HEK293T (cell line): ENCODE measurements at regions not wholly inside any gene's neighbourhood (a gene's known extent, or its start where the extent isn't known, plus 50 kb on each side); places are given as distances from the start of the nearest gene placed in this dataset.

ENCODE experiments used
- CTCF ChIA-PET: fragments of 350-600 bp; formaldehyde crosslinking; extraction: SDS; loops from one replicate; lab custom pipeline; 2021; ENCODE audit warnings: antibody characterized with exemption, inconsistent platforms; lab: Yijun Ruan, JAX
- POLR2A ChIA-PET: fragments of 350-600 bp; formaldehyde crosslinking; extraction: SDS; loops from one replicate; lab custom pipeline; 2020; ENCODE audit warnings: antibody characterized with exemption, inconsistent platforms; lab: Yijun Ruan, JAX
- DNase-seq: peaks from one replicate; pipeline ENCODE4 v3.0.0; 2012; ENCODE audit warnings: mixed read lengths; ENCODE audit errors: extremely low spot score
- ARNT ChIP-seq: fragments of 450-650 bp; IDR thresholded peaks from 2 replicates; pipeline ENCODE4 v1.6.1; 2017; ENCODE audit warnings: mild to moderate bottlenecking
- BHLHE40 ChIP-seq: fragments of 450-650 bp; IDR thresholded peaks from 2 replicates; pipeline ENCODE4 v1.6.1; 2016; ENCODE audit warnings: mild to moderate bottlenecking, moderate library complexity, borderline replicate concordance
- CTBP1 ChIP-seq: fragments of 450-650 bp; IDR thresholded peaks from 2 replicates; pipeline ENCODE4 v1.6.1; 2016; ENCODE audit warnings: borderline replicate concordance
- ELF4 ChIP-seq: fragments of 450-650 bp; IDR thresholded peaks from 2 replicates; pipeline ENCODE4 v1.6.1; 2017; ENCODE audit warnings: antibody characterized with exemption
- FOXA1 ChIP-seq: fragments of 450-650 bp; IDR thresholded peaks from 2 replicates; pipeline ENCODE4 v1.6.1; 2016; ENCODE audit warnings: mild to moderate bottlenecking
- FOXK2 ChIP-seq: fragments of 450-650 bp; IDR thresholded peaks from 2 replicates; pipeline ENCODE4 v1.6.1; 2016; ENCODE audit warnings: mild to moderate bottlenecking
- FOXM1 ChIP-seq: fragments of 450-650 bp; IDR thresholded peaks from 2 replicates; pipeline ENCODE4 v1.6.1; 2017; ENCODE audit warnings: mild to moderate bottlenecking, borderline replicate concordance
- HDGF ChIP-seq: fragments of 450-650 bp; IDR thresholded peaks from 2 replicates; pipeline ENCODE4 v1.6.1; 2017; ENCODE audit warnings: antibody characterized with exemption, borderline replicate concordance
- L3MBTL2 ChIP-seq: fragments of 450-650 bp; conservative IDR thresholded peaks from 2 replicates; pipeline ENCODE4 v1.6.1; 2016; ENCODE audit warnings: mild to moderate bottlenecking
- LEF1 ChIP-seq: fragments of 450-650 bp; IDR thresholded peaks from 2 replicates; pipeline ENCODE4 v1.6.1; 2017; ENCODE audit warnings: mild to moderate bottlenecking, borderline replicate concordance
- NFRKB ChIP-seq: fragments of 450-650 bp; IDR thresholded peaks from 2 replicates; pipeline ENCODE4 v1.6.1; 2016; ENCODE audit warnings: mild to moderate bottlenecking, moderate library complexity
- SP1 ChIP-seq: fragments of 450-650 bp; IDR thresholded peaks from 2 replicates; pipeline ENCODE4 v1.6.1; 2017
- SUZ12 ChIP-seq: fragments of 450-650 bp; IDR thresholded peaks from 2 replicates; pipeline ENCODE4 v1.6.1; 2016; ENCODE audit warnings: mild to moderate bottlenecking
- TARDBP ChIP-seq: fragments of 450-650 bp; IDR thresholded peaks from 2 replicates; pipeline ENCODE4 v1.6.1; 2016
- ZNF384 ChIP-seq: fragments of 450-650 bp; IDR thresholded peaks from 2 replicates; pipeline ENCODE4 v1.6.1; 2016
- TF ChIP-seq, protein P1 (sequence below): fragments of 450-650 bp; IDR thresholded peaks from 2 replicates; pipeline ENCODE4 v1.6.1; 2016

DNA sequence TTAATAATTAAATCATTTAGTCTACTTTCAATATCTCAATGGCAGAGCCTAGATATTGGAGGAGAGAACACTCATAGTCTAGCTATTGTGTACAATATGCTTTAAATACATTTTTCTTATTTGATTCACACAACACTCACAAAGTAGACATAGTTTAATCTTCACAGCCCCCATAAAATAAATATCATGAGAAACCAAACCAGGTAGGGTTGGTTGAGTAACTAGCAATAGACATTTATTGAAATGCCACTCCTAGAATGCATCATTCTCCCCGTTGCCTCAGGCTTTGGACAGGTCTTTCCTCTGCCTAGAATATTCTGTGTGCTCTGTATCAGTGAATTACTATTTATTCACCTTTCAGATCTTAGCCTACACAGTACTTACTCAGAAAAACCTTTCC lies 141.9 kb downstream of the CEMIP2 start:
- no peak for DNase-seq
- no peak for TF ChIP-seq HDGF
- no peak for TF ChIP-seq CTBP1
- no peak for TF ChIP-seq FOXK2
- no peak for TF ChIP-seq L3MBTL2
- TF ChIP-seq SP1 = no peak
- TF ChIP-seq TARDBP = no peak
- no peak for TF ChIP-seq SUZ12
- no peak for TF ChIP-seq NFRKB
- no peak for TF ChIP-seq BHLHE40
- TF ChIP-seq ELF4 = no peak
- TF ChIP-seq ZNF384 = no peak
- TF ChIP-seq FOXM1 = no peak
- no peak for TF ChIP-seq ARNT
- TF ChIP-seq FOXA1 = no peak
- no peak for TF ChIP-seq LEF1
- TF ChIP-seq, protein P1, sequence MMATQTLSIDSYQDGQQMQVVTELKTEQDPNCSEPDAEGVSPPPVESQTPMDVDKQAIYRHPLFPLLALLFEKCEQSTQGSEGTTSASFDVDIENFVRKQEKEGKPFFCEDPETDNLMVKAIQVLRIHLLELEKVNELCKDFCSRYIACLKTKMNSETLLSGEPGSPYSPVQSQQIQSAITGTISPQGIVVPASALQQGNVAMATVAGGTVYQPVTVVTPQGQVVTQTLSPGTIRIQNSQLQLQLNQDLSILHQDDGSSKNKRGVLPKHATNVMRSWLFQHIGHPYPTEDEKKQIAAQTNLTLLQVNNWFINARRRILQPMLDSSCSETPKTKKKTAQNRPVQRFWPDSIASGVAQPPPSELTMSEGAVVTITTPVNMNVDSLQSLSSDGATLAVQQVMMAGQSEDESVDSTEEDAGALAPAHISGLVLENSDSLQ = no peak
- ChIA-PET CTCF (no interaction called here), POLR2A (no interaction called here)

DNA sequence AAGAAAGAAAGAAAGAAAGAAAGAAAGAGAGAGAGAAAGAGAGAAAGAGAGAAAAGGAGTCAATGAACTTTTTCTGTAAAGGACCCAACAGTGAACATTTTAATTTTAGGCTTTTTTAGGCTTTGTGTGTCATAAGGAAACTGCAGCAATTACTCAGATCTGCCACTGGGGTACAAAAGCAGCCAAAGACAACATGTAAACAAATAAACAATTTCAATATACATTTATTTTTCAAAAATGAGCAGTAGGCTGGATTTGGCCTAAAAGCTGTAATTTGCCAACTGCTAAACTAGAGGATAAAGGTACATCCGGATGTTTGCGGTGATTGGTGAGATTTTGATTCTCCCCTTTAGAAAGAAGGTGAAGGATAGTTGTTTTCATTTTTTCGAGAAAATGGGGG lies 143.6 kb downstream of the CEMIP2 start:
- ChIA-PET CTCF (no interaction called here), POLR2A (no interaction called here)
- TF ChIP-seq, protein P1 = no peak
- TF ChIP-seq HDGF (no peak), NFRKB (no peak), SP1 (no peak), SUZ12 (no peak), LEF1 (no peak), BHLHE40 (no peak), FOXM1 (no peak), FOXA1 (no peak), ARNT (no peak), L3MBTL2 (no peak), ELF4 (no peak), CTBP1 (no peak), TARDBP (no peak), ZNF384 (no peak), FOXK2 (no peak)
- no peak for DNase-seq

DNA sequence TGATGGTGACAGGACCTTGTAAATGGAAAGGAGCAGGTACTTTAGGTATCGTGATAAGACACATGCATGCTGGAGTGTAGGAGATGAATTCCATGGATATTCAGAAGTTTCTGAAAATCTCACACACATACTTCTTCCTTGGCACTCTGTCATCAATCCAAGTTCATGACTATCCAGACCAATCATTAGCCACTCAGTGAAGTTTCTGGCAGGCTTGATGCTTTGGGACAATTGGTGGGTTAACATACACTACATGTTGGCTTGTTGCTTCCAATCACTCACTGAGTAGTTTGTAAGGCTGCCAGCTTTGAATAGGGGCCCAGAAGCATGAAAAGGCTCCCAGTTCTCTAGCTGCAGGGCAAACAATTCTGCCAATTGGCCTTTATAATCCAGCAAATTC lies 147.6 kb downstream of the CEMIP2 start:
- CTCF ChIA-PET = no interaction called here
- POLR2A ChIA-PET = no interaction called here
- TF ChIP-seq FOXK2 (no peak), ARNT (no peak), SUZ12 (no peak), TARDBP (no peak), HDGF (no peak), LEF1 (no peak), L3MBTL2 (no peak), ZNF384 (no peak)
- TF ChIP-seq, protein P1 = no peak
- DNase-seq = no peak

DNA sequence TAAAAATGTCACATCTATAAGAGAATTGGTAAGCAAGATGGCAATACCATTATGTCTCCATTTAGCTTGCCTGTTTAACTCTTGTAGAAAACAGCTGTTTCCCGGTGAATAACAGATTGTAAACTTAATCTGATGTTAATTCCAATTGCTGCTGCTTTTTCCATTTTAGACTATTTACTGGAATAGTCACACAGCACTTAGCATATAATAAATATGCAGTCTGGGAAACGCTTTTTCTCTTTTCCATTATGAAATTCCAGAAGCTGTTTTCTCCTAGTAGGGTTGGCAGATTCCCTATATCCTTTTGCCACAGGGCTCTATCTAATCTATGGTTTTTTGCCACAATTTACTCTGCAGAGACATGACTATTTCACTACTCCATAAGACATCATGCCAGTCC lies 148.0 kb downstream of the CEMIP2 start:
- DNase-seq = no peak
- ChIA-PET POLR2A (no interaction called here), CTCF (interaction anchor here (1.1 kb wide), 1 partner anchor 96 kb away, joined by 3 read pairs; no protein-coding TSS in a partner anchor)
- TF ChIP-seq LEF1 = no peak
- TF ChIP-seq ZNF384 = no peak
- TF ChIP-seq NFRKB = no peak
- TF ChIP-seq, protein P1 = no peak
- no peak for TF ChIP-seq L3MBTL2
- no peak for TF ChIP-seq HDGF
- no peak for TF ChIP-seq SUZ12
- TF ChIP-seq ELF4 = no peak
- no peak for TF ChIP-seq BHLHE40
- no peak for TF ChIP-seq FOXA1
- TF ChIP-seq FOXK2 = no peak
- no peak for TF ChIP-seq ARNT
- no peak for TF ChIP-seq SP1
- no peak for TF ChIP-seq TARDBP
- no peak for TF ChIP-seq FOXM1
- TF ChIP-seq CTBP1 = no peak

DNA sequence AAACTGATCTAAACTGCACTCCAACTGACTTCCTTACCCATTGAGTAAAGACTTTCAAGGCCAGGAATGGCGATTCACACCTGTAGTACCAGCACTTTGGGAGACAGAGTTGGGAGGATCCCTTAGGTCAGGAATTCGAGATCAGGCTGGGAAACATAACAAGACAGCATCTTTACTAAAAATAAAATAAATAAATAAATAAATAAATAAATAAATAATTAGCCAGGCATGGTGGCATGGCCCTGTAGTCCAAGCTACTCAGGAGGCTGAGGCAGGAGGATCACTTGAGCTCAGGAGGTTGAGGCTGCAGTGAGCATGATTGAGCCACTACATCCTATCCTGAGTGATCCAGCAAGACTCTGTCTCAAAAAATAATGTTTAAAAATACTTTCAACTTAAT lies 148.4 kb downstream of the CEMIP2 start:
- DNase-seq = no peak
- TF ChIP-seq, protein P1 = no peak
- no peak for TF ChIP-seq TARDBP
- no peak for TF ChIP-seq BHLHE40
- no peak for TF ChIP-seq FOXM1
- ChIA-PET POLR2A (no interaction called here), CTCF (interaction anchor here (1.1 kb wide), 1 partner anchor 96 kb away, joined by 3 read pairs; no protein-coding TSS in a partner anchor)
